NCI-H2029 treated with DMSO at 0.1 percent for 48 hours (cell line): ENCODE measurements at regions not wholly inside any gene's neighbourhood (a gene's known extent, or its start where the extent isn't known, plus 50 kb on each side); places are given as distances from the start of the nearest gene placed in this dataset.

Source experiments
- DNase-seq: peaks from one replicate; lab custom pipeline; 2025; lab: John Stamatoyannopoulos, UW

- no peak for DNase-seq
These were observed 407.2 kb downstream of the EFNA5 start for GRCh38 chr5:107263387-107264018.

DNA sequence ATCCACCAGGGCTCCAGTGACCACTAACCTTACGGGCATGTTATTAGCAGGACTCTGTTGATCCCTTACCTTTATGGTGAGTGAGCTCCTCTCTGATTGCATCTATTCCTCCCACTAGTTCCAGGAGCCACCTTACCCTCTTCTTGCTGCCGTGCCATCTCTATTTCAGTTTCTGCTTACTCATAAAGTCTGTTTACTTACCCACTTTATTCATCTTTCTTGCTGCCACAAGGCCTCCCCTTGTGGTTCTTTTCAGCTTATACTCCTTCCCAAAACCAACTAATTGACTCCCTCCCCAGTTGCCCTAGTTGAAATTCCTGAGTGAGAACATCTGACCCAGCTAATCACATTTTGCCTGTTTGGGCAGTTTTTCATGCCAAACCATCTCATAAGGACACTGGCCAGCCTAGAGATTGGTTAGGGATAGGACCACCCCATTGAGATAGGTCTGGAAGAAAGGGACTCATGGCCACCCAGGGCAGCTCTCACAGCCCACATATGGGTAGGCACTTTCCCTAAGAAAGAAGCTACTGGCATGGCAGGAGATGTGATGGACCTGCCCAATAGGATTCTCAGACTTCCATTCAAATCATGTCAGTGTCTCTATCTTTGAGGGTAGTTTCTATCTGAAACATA, 412.7 kb downstream of the EFNA5 start:
- DNase-seq = no peak

DNA sequence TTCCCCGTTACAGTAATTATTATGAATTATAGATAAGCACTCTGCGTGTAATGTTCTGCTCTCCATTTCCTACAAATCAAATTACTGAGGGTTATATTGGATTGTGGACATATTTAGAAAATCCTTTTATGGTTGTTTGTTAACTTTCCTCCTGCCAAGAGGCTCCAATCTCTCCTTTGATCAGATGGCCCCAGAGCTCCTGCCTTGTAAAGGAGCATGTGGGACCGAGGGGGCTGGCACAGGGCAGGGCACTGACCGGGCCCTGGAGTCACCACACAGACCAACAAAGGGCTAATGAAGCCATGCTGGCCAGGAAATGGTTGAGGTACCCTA, 415.9 kb downstream of the EFNA5 start:
- DNase-seq = no peak

GRCh38 chr5:107254214-107254901, 416.4 kb downstream of the EFNA5 start:
- no peak for DNase-seq

GRCh38 chr5:107253246-107253645, 417.5 kb downstream of the EFNA5 start:
- DNase-seq = peak; percentile 66

GRCh38 chr5:107251151-107251550, 419.6 kb downstream of the EFNA5 start:
- DNase-seq = no peak

- peak; percentile 30 for DNase-seq
These were observed 422.6 kb downstream of the EFNA5 start for GRCh38 chr5:107248066-107248695.

GRCh38 chr5:107247427-107247826, 423.3 kb downstream of the EFNA5 start:
- DNase-seq = no peak

DNA sequence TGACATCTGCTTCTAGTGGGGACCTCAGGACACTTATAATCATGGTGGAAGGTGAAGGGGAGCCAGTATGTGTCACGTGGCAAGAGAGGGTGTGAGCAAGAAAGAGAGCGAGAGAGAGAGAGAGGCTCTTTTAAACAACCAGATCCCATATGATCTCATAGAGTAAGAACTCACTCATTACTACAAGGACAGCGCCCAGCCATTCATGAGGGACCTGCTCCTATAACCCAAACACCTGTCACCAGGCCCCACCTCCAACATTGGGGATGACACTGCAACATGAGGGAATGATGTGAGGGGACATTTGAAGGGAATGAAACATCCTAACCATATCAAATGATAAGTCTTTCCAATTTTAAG, 427.5 kb downstream of the EFNA5 start:
- no peak for DNase-seq

DNA sequence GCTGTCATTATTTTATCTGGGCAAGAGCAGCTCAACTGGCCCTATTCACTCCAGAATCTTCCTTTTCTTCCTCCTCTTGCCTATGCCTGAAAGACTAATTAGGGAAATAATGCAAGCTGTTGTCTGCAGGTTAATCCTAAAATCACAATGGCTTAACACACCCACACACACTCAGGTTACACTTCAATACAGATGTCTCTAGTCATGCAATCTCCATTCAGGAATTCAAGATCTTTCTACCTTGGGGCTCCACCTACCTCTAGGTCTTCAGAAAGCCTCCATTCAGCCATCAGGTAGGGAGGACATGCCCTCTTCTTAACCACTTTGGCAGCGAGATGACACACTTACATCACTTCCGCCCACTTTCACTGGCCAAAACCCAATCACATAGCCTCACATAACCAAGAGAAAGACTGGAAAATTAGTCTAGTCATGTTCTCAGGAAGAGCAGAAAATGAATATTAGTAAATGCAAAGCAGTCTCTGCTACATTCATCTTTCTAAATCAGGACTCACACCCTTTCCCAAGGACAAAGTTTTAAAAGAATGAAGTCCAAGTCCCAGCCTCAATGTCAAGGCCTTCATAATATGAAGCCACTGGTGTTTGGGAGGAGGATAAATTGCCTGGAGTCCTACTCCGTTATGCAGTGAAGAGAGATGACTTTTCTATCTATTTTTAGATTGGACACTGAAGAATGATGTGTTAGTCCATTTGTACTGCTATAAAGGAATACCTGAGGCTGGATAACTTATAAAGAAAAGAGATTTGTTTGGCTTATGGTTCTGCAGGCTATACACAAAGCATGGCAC, 428.1 kb downstream of the EFNA5 start:
- DNase-seq = no peak

DNA sequence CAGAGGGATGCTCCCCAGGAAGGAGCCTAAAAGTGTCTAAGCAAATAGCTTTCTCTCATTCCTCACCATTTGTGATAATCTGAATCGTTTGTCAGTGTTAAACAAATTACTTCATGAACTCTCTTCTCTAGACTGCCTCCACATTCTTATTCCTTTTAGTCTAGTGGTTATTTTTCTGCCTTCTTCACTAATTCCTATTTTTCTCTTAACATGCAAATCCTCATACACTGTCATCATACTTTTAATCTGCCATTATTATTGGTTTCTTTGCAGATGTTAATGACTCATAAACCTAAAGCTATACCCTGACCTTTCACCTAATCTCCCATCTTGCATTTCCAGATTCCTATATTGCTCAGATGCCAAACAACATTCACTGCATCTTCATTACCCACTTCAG, 428.9 kb downstream of the EFNA5 start:
- no peak for DNase-seq

- no peak for DNase-seq
These were observed 435.6 kb downstream of the EFNA5 start for GRCh38 chr5:107235167-107235566.

DNA sequence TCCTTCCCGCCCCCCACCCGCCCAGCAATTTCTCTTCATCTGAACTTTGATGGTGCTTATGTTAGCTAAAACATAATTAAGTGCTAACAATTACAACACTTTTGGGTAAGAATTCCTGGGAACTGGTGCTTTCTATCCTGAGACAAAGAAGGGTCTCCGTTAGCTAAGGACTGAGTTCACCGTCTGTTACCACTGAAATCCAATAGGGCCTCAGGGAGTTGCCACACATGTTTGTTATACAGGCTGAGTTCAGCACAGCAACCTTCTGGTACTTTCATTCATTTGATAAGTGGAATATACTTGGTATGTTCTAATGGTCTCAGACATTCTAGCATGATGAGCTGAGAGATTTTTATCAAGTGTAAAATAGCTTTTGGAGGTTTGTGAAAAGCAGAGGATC, 437.9 kb downstream of the EFNA5 start:
- no peak for DNase-seq

DNA sequence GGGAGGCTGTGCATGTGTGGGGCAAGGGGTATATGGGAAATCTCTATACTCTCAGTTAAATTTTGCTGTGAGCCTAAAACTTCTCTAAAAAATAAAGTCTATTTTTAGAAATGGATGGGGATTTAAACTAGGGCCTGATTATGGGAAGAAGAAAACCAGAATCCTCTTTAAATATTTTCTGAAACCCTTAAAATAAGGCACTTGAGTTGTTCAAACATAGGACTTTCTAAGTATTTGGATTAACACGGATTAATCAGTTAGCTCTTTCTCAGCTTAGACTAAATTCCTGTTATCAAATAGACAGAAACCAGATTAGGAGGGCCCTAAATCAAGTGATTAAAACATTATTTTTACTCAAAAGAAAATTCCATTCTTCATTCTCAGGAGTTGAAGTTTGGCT, 438.4 kb downstream of the EFNA5 start:
- DNase-seq = no peak

DNA sequence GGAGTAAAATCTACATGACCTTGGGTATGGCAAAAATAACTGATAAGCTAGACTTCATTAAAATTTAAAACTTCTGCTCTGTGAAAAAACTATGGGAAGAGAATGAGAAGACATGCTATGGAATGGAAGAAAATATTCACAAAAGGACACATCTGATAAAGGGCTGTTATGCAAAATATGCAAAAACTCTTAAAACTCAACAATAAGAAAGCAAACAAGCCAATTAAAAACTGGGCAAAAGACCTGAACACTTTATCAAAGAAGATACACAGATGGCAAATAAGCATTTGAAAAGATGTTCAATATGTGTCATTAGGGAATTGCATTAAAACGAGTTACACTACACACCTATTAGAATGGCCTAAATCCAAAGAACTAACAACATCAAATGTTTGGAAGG, 439.5 kb downstream of the EFNA5 start:
- no peak for DNase-seq

- DNase-seq = no peak
These were observed 440.4 kb downstream of the EFNA5 start for GRCh38 chr5:107230367-107230766.

DNA sequence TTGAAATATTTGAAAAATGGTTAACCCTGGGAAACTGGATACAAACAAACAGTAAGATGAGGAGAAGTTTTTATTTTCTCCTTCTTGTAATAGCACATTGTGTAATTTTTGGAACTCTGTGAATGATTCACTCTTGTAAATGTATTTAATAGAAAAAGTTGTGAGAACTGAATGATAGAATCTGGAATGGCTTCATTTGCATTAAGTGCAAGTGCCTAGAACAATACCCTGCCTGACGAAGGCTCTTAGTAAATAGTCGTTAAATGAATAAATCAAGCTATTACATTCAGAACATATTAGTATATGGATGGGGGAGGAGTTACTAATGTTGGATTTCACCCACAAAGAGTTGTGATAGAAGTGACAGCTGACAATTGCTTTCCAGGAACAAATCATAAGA, 442.5 kb downstream of the EFNA5 start:
- DNase-seq = no peak

DNA sequence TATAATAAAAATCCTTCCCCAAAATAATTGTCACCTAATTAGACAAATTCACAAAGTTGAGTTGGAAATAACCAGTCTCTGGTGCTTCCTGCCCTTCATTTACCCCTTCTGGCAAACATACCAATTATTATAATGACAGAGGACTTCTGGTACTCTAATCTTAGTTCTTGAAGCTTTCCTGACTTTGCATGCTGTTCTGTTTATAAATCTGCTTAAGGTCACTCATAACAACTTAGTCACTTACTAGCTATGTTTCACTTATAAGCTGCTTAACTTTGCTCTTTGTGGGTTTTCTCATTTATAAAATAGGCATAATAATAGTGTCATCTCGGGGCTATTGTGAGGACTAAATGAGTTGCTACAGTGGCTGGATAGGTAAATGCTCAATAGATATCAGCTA, 446.5 kb downstream of the EFNA5 start:
- no peak for DNase-seq

GRCh38 chr5:107223066-107223465, 447.7 kb downstream of the EFNA5 start:
- no peak for DNase-seq

GRCh38 chr5:107219993-107220392, 450.7 kb downstream of the EFNA5 start:
- DNase-seq = no peak

GRCh38 chr5:107218457-107219193, 452.1 kb downstream of the EFNA5 start:
- DNase-seq = no peak

DNA sequence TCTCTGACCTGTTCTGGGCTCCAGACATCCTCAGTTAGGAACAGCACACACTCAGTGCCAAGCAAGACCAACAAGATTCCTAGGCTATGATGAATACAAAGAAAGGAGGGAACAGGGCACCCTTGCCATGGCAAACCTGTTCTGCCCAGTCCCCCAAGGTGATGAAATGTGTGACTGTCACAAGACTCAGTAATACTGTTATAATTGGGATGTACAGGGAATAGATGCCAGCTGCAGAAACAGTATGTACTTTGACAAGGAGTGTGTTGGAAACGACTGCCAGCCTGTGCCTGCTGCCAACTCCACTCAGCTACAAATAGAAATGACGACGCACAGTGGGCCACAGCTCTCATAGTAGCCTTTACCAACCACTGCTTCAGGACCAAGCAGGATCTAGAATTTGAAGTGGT, 453.0 kb downstream of the EFNA5 start:
- DNase-seq = peak; percentile 81
